Glutamatergic neuron (in vitro differentiated cells): ENCODE measurements at regions not wholly inside any gene's neighbourhood (a gene's known extent, or its start where the extent isn't known, plus 50 kb on each side); places are given as distances from the start of the nearest gene placed in this dataset.

Source experiments
- DNase-seq: peaks from one replicate; pipeline ENCODE4 v3.0.0; 2022
- H3K27ac Mint-ChIP-seq: one replicate; pipeline ENCODE4 v1.8.0; 2020; ENCODE audit warnings: mild to moderate bottlenecking, mixed read lengths, inconsistent platforms; ENCODE audit not compliant: unreplicated experiment
- H3K27me3 Mint-ChIP-seq: one replicate; pipeline ENCODE4 v1.8.0; 2020; ENCODE audit warnings: mild to moderate bottlenecking, moderate library complexity, mixed read lengths, inconsistent platforms; ENCODE audit not compliant: unreplicated experiment
- H3K36me3 Mint-ChIP-seq: one replicate; pipeline ENCODE4 v1.8.0; 2020; ENCODE audit warnings: mild to moderate bottlenecking, mixed read lengths, inconsistent platforms; ENCODE audit not compliant: unreplicated experiment
- H3K4me1 Mint-ChIP-seq: one replicate; pipeline ENCODE4 v1.8.0; 2020; ENCODE audit warnings: mild to moderate bottlenecking, low read depth, mixed read lengths, inconsistent platforms; ENCODE audit not compliant: unreplicated experiment
- H3K4me3 Mint-ChIP-seq: one replicate; pipeline ENCODE4 v1.8.0; 2020; ENCODE audit warnings: mild to moderate bottlenecking, mixed read lengths, inconsistent platforms; ENCODE audit not compliant: unreplicated experiment
- H3K9me3 Mint-ChIP-seq: one replicate; pipeline ENCODE4 v1.8.0; 2020; ENCODE audit warnings: mild to moderate bottlenecking, moderate library complexity, mixed read lengths, inconsistent platforms; ENCODE audit not compliant: unreplicated experiment
- TF ChIP-seq, protein P1 (sequence below): fragments of 200-600 bp; sonication (generic); IDR thresholded peaks from one replicate; pipeline ENCODE4 v1.5.0; 2021; ENCODE audit not compliant: partially characterized antibody, unreplicated experiment

DNA sequence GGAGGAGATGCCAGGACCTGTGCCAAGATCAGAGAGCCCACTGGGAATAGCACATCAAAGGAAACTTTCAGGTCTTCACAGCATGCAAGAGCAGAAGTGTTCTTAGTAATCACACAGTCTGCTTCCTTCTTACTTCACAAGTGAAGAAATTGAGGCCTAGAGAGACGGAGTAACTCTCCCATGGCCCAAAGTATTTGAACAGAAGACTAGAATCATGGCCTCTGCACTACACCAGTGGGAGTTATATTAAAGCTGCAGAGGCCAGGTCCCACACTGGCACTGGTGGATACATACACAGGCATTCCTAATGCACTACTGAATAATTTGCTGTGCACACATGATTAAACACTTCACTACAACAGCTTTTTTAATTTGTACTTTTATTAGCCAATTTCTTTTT lies 107.6 kb upstream of the RMP24 start:
- no peak for DNase-seq
- Mint-ChIP-seq H3K27ac (no peak overlapping the region), H3K4me1 (peaks cover 5% of the 10 kb centered on the region), H3K27me3 (no peaks in the 10 kb centered on the region), H3K36me3 (no peaks in the 10 kb centered on the region), H3K4me3 (no peak overlapping the region), H3K9me3 (no peaks in the 10 kb centered on the region)
- TF ChIP-seq, protein P1, sequence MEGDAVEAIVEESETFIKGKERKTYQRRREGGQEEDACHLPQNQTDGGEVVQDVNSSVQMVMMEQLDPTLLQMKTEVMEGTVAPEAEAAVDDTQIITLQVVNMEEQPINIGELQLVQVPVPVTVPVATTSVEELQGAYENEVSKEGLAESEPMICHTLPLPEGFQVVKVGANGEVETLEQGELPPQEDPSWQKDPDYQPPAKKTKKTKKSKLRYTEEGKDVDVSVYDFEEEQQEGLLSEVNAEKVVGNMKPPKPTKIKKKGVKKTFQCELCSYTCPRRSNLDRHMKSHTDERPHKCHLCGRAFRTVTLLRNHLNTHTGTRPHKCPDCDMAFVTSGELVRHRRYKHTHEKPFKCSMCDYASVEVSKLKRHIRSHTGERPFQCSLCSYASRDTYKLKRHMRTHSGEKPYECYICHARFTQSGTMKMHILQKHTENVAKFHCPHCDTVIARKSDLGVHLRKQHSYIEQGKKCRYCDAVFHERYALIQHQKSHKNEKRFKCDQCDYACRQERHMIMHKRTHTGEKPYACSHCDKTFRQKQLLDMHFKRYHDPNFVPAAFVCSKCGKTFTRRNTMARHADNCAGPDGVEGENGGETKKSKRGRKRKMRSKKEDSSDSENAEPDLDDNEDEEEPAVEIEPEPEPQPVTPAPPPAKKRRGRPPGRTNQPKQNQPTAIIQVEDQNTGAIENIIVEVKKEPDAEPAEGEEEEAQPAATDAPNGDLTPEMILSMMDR = no peak

DNA sequence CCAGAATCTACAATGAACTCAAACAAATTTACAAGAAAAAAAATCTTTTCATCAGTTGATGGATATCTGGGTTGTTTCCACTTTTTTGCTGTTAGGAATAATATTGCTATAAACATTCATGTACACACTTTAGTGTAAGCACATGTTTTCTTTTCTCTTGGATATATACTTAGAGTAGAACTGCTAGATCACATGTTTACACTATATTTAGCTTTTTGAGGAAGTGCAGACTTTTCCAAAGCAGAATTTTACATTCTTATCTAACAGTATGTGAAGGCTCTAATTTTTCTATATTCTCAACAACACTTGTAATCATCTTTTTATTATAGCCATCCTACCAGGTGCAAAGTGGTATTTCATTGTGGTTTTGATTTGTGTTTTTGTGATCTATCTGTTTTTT lies 103.6 kb upstream of the RMP24 start:
- H3K36me3 Mint-ChIP-seq = peaks cover 5% of the 10 kb centered on the region

GRCh38 chr18:35871337-35871736 lies 101.1 kb upstream of the RMP24 start:
- no peak for DNase-seq
- no peaks in the 10 kb centered on the region for H3K9me3 Mint-ChIP-seq
- no peak overlapping the region for H3K4me3 Mint-ChIP-seq
- H3K27me3 Mint-ChIP-seq = no peaks in the 10 kb centered on the region
- peaks cover 5% of the 10 kb centered on the region for H3K36me3 Mint-ChIP-seq
- TF ChIP-seq, protein P1 = no peak
- H3K4me1 Mint-ChIP-seq = peaks cover 4% of the 10 kb centered on the region
- H3K27ac Mint-ChIP-seq = no peak overlapping the region

More for the DNA sequence above, 103.6 kb upstream of the RMP24 start:
- Mint-ChIP-seq H3K27me3 (no peaks in the 10 kb centered on the region), H3K4me3 (no peak overlapping the region), H3K9me3 (no peaks in the 10 kb centered on the region), H3K27ac (no peak overlapping the region), H3K4me1 (no peaks in the 10 kb centered on the region)
- DNase-seq = no peak
- TF ChIP-seq, protein P1 = no peak

GRCh38 chr18:35875566-35875965 lies 96.9 kb upstream of the RMP24 start:
- TF ChIP-seq, protein P1 = no peak
- Mint-ChIP-seq H3K4me1 (peaks cover 15% of the 10 kb centered on the region), H3K27me3 (no peaks in the 10 kb centered on the region), H3K36me3 (peaks cover 5% of the 10 kb centered on the region), H3K4me3 (no peak overlapping the region), H3K27ac (no peak overlapping the region), H3K9me3 (no peaks in the 10 kb centered on the region)
- DNase-seq = no peak

- no peaks in the 10 kb centered on the region for H3K9me3 Mint-ChIP-seq
- DNase-seq = no peak
Observed at GRCh38 chr18:35876243-35876642, 96.2 kb upstream of the RMP24 start.

More at GRCh38 chr18:35876243-35876642, 96.2 kb upstream of the RMP24 start:
- Mint-ChIP-seq H3K27me3 (no peaks in the 10 kb centered on the region), H3K4me1 (peaks cover 15% of the 10 kb centered on the region), H3K36me3 (peaks cover 5% of the 10 kb centered on the region), H3K27ac (no peak overlapping the region), H3K4me3 (no peak overlapping the region)
- TF ChIP-seq, protein P1 = no peak
